HG02678 (cell line): ENCODE measurements at regions not wholly inside any gene's neighbourhood (a gene's known extent, or its start where the extent isn't known, plus 50 kb on each side); places are given as distances from the start of the nearest gene placed in this dataset.
A peak's percentile ranks its signal among the peaks of the same experiment; 100 is the strongest.

Experiments used
- ATAC-seq: cut with Tn5 transposase; IDR thresholded peaks from one replicate; pipeline ENCODE4 v1.9.1; 2021; ENCODE audit warnings: mild to moderate bottlenecking, moderate library complexity; ENCODE audit not compliant: unreplicated experiment

DNA sequence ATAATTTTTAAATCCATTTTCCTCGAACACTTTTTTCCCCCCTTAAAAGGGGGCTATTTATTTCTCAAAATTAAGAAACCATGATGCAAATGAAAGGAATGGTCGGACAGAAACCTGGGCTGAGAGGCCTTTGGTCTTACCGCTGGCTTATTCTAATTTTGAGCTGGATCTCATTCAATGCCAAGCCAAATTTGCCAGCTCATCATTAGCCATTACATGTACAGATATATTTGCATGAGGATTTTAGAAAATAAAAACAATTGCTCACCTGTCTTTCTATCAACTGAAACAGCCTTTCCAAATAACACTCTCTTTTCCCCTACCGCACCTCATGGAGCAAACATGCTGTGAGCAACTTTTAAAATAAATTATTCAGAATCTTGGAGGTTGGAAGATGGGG, 219.5 kb upstream of the DTNBP1 start:
- ATAC-seq: no peak

- no peak for ATAC-seq
These were observed 218.3 kb upstream of the DTNBP1 start for GRCh38 chr6:15881150-15881549.

DNA sequence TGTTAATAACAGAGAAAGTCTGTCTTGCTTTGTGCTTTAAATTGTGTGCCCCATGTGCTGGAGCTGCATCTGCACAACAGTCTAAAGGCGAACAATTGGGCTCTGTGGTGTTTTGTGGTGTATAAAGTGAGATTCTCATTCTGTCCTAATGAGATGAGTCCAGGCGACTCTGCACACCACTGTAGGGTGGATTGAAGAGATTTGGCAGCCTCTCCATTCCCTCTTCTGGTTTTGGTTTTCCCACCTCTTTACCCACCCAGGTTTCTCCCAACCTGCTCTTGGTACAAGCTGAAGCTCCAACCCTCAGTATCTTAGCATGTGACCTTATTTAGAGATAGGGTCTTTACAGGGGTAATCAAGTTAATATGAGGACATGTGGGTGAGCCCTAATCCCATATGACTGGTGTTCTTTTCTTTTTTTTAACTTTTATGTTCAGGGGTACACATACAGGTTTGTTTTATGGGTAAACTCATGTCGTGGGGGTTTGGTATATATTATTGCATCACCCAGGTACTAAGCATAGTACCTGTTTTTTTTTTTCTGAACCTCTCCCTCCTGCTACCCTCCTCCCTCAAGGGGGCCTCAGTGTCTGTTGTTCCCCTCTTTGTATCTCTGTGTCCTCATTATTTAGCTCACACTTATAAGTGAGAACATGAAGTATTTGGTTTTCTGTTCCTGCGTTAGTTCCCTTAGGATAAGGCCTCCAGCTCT, 217.6 kb upstream of the DTNBP1 start:
- ATAC-seq: no peak

DNA sequence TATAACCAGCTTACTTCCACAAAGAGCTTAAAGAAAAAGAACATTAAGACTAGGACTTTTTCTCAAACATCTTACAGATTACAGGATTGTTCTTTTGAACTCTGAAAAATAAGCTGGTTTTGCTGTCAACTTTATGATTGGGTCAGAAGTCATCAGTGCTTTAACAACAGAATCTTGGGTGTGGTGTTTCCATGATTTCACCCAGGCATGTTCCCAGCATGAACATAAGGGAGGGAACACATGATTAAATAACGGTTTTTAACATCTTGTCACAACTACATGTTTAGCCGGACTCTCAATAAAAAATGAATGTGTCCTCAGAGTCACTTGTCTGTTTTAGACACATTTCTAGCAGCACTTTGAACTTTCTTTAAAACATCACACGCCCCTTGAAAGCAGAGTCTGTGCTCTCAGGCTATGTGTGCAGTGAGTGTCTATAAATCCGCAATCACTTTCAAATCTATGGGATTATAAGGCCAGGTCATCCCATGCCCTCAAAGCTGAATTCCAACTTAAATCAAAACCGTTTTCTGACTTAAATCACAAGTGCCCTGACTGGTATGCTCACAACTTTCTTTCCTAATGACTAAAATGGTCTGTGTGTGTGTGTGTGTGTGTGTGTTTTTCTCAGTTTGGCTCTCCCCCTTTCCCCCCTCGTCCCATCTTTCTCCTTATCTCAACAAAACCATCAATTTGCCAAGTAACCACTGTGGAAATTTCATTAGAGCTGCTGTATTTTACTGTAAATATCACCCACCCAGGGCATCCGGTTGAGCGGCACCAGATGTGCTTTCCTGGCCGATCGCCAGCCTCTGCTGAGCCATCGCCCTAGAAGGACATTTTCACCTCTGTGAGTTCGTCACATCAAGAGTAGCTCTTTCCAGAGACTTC, 216.8 kb upstream of the DTNBP1 start:
- peak; percentile 77 for ATAC-seq

- no peak for ATAC-seq
These were observed 214.4 kb upstream of the DTNBP1 start for GRCh38 chr6:15877231-15877630.

DNA sequence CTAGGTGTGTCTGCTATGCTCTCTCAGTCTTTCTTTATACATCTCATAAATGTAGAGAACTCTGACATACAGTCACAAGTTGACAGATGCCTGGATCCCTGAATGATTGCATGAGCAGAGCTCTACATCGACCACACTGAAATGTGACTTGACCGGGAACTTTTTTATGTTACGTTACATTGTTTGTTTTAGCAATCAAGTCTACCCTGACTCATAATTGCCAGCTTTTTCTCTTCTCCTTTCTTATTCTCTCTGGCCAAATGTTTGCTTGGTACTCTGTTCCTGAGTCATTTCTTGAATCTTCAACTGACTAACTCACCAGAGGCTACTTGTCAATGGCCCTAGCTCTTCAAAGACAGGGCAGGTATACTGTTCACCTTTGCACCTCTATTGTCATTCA, 213.6 kb upstream of the DTNBP1 start:
- peak; percentile 61 for ATAC-seq

- ATAC-seq: no peak
These were observed 213.0 kb upstream of the DTNBP1 start for GRCh38 chr6:15875797-15876196.

GRCh38 chr6:15874821-15875220, 212.0 kb upstream of the DTNBP1 start:
- ATAC-seq: no peak

DNA sequence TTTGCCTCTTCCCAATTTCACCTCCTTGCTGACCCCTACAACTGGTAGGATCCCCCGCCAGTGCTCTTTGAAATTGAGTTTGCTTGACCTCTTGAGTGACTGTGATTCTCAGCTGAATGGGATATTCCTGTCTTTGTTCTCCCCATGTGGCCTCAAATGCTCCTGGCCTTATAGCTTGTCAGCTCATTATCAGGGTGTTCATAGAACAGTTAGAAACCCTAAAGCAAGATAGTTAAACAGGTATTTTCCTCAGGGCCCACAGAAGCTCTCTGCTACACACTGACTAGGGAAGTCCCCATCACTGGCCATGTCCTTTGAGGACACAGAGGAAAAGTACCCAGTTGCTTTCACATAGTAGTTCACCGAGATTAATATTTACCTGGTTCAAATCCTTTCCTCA, 211.5 kb upstream of the DTNBP1 start:
- ATAC-seq: peak; percentile 39

DNA sequence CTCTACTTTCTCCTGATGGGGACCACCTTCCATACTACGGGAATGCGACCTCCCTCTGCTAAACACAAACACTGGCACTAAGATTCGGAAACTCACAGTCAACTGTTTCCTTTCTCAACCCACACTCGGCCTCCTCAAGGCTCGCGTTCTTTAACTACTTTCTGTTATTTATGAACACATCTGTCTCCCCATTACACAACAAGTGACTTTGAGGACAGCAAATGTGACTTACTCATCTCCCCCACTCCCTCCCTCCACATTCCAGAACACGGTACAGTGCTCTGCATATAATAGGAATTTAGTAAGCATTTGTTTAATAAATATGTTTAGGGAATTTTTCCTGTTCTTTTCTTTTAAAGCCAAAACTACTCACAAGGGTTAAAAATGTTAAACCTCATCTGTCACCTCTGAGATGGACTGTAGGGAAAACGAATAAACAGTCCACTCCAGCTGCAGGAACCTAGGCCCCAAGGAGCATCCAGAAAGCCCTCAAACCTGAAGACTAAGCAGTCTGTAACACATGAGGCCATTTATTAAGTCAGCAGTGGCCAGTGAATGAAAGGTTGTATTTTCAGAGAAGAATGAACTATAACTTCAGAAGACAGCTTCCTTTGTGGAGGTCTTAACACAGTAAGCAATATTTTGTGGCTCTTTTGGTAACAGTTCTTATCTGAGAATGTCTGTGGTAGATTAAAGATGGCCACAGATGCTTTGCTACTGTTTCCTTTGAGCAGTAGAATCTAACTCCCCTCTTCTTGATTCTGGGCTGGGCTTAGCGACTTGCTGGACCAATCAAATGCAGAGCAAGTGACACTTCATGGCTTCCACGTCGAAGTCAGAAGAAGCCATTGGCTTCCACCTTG, 209.6 kb upstream of the DTNBP1 start:
- ATAC-seq: no peak

DNA sequence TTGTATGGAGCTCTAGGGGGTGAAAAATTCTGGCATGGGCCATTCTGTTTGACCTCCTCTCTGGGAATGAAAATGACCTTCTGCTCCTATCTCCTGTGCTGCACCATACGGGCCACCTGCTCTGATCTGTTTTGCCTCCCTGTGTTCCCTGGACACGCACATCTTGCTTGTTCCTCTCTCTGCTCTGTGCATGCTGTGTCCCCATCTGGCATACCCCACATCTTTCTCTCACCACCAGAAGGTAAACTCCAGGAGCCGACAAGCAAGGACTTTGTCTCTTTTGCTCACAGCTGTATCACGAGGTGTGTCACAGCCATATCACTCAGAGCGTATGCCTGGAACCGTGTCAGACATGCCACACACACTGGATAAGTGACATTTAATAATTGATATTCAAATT, 208.4 kb upstream of the DTNBP1 start:
- no peak for ATAC-seq

DNA sequence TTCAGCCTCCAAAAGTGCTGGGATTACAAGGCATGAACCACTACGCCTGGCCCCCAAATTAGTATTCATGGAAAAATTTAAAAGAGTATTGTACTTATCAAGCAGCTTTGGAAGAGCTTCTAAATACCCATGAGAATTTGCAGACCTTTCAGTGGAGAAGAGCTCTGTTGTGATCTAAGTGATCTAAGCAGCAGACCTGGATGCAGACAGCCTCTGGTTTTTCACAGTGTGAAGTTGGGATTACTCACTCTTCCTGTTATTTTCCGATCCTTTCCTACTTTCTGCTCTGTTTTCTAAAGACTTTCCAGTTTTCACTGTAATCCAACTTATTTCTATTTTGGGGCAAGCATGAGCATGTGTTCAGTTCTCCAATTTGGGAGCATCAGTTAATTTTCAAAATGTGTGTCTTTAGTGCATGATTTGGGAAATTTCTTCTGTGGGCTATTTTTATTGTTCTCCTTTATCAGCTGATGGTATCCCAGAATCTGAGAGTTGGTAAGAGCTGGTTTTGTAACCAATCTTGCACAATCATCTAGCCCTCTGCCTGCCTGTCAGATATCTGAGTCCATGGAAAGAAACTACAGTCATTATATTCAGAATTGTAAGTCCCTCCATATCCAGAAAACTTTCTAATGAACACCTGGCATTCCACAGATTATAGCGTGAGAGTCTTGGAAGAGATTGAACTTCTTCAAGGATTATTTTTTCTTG, 207.7 kb upstream of the DTNBP1 start:
- ATAC-seq: no peak

DNA sequence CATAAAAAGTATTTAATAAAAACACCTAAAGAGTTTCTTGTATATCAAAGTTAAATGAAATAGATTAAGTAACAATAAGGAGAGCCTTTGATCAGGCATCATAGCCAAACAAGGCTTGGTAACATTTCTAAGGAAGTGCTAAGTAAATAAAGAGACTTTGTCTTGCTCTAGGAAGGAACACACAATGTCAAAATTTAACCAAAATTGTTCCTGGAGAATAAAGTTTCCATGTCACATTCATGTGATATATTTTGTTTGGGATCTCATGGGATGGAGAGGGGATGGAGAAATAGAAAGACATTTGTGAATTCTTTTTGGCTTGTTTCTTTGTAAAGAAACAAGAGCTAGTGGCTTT, 201.9 kb upstream of the DTNBP1 start:
- ATAC-seq: no peak

DNA sequence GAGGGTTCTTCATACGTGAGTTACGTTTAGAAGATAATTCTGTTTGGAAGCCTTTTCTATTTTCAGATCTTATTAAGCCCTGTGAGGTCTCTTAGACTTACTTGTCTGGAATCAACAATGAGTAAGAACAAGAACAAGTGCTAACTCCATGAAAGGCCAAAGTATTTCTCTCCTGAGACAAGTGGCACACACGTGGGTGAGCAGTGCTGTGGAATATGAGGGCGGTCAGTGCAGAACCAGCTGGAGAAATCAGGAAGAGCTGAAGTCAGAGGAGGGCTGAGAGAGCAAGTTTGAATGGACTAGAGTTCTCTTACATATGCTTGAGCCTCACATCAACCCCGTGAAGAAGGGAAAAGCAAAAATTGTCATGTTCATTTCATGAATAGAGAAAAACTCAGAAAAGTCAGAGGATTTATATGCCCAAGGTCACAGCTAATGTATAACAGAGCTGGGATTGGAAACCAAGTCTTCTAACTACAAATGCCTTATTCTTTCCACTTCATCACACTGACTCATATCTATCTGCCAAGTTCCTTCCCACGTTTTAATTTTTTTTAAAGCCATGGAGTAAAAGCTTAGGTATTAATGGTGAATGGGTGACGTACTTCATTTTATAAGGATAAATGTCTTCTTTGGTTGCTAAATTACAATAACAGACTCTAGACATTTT, 201.3 kb upstream of the DTNBP1 start:
- ATAC-seq: no peak

GRCh38 chr6:15862810-15863209, 200.0 kb upstream of the DTNBP1 start:
- ATAC-seq: no peak

DNA sequence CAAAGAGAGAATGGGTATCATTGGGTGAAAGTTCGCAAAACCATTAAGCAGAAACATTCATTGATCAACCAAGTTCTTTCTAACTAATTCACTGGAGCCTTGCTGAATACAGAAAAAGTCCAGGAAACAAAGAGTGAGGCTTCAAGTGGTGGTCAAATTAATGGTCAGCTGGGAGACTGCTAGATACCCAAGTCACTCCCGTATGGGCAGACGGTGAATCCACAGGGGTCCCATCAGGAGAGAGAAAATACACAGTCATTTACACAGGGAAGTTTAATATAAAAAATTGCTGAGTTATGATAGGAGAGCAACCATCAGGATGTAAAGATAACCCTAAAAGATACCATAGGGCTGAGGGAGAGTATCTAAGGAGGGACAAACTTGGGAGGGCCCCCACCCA, 198.7 kb upstream of the DTNBP1 start:
- no peak for ATAC-seq

DNA sequence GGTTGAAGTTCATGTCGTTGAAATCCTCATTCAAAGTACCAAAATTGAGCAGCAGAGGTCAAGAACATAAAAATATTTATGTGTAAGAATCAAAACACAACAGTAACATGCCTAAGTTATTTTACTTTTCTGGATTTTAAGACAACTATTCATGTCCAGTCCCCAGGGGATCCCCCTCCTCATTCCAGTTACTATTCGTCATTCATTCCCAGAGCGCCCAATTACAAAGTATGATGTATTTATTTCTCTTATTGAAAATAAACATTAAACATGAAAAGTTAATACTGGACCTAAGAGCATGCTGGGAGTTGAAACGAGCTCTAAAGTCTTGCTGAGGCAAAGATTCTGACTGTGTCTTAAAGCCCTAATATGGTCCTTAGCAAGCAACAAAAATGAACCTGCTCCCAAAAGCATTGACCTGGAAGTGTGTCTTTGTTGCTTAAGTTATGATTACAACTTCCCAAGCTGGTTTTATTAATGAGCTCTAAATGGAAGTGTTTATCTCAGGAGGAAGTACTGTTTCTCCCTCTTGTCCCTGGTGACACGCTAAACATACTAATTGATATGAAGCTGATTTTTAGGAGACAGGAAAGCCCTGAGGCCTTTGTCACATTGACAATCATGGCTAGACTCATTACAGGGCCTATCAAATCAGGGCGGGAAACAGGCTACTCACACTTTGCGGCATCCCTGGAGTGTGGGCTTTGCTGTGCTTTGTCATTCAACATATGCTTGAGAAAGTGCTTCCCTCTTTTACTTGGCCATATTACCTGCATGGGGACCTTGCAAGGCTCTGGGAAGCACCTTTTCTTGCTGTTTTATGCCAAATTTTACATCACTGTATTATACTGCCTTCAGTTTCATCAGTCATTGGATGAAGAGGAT, 192.2 kb upstream of the DTNBP1 start:
- ATAC-seq: no peak

GRCh38 chr6:15854378-15854777, 191.6 kb upstream of the DTNBP1 start:
- no peak for ATAC-seq

GRCh38 chr6:15853259-15853658, 190.4 kb upstream of the DTNBP1 start:
- no peak for ATAC-seq
